GM12872 (cell line): ENCODE measurements at regions not wholly inside any gene's neighbourhood (a gene's known extent, or its start where the extent isn't known, plus 50 kb on each side); places are given as distances from the start of the nearest gene placed in this dataset.

Experiments
- CTCF ChIP-seq: IDR thresholded peaks from 3 replicates; pipeline ENCODE4 v1.5.1; 2011; ENCODE audit warnings: low read depth, mild to moderate bottlenecking, low read length, moderate library complexity; ENCODE audit not compliant: insufficient read depth

GRCh38 chr16:64238571-64238970, 883.3 kb downstream of the CDH11 start:
- TF ChIP-seq CTCF = no peak

GRCh38 chr16:64236316-64236715, 885.5 kb downstream of the CDH11 start:
- no peak for TF ChIP-seq CTCF

GRCh38 chr16:64234200-64234599, 887.7 kb downstream of the CDH11 start:
- no peak for TF ChIP-seq CTCF

GRCh38 chr16:64225696-64226095, 896.2 kb downstream of the CDH11 start:
- no peak for TF ChIP-seq CTCF

GRCh38 chr16:64225036-64225435, 896.8 kb downstream of the CDH11 start:
- TF ChIP-seq CTCF = no peak

- TF ChIP-seq CTCF = no peak
Measured at GRCh38 chr16:64217789-64218535, 903.9 kb downstream of the CDH11 start.

- TF ChIP-seq CTCF = no peak
Measured at GRCh38 chr16:64215730-64216129, 906.1 kb downstream of the CDH11 start.
